Stomach (tissue), 4 donors: ENCODE measurements at regions not wholly inside any gene's neighbourhood (a gene's known extent, or its start where the extent isn't known, plus 50 kb on each side); places are given as distances from the start of the nearest gene placed in this dataset.

Source experiments
- CTCF ChIP-seq, 7 experiments: fragments of 450-650 bp in 4 of 7; fragments of 200-600 bp in 3 of 7; sonication (generic) in 3 of 7; IDR thresholded peaks; one replicate each; pipeline ENCODE4 v1.5.1; 2016 to 2019; ENCODE audit warnings: antibody characterized with exemption in 7 of 7, control low read depth in 2 of 7, mild to moderate bottlenecking in 1 of 7
- EP300 ChIP-seq: sonication (generic); formaldehyde crosslinking; IDR thresholded peaks from one replicate; pipeline ENCODE4 v1.6.1; 2017; ENCODE audit warnings: antibody characterized with exemption
- POLR2A ChIP-seq, 4 donors: fragments of 450-650 bp; IDR thresholded peaks; one replicate each; pipeline ENCODE4 v1.6.1; 2016; ENCODE audit warnings: antibody characterized with exemption in 4 of 4, control low read depth in 2 of 4, mild to moderate bottlenecking in 1 of 4, moderate library complexity in 1 of 4
- POLR2AphosphoS5 ChIP-seq, 3 donors: sonication (generic); formaldehyde crosslinking; IDR thresholded peaks; one replicate each; pipeline ENCODE4 v1.6.1; 2016; ENCODE audit warnings: antibody characterized with exemption in 3 of 3

DNA sequence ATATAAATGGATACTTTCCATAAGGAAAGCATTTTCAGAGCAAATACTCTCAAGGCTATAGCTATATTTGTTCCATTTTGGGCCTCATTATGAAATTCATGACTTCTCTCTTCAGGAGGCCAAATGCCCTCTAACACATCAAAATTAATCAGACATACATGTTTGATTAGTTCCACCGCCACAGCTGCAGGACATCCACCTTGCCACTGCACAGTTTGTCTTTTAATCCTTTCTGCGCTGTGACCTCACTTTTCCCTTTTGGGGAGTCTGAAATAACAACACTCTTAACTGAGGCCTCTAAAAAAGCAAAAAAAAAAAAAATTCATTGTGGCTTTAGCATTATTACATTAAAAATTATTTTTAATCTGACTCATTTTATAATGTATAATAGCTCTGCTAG lies 279.1 kb upstream of the CDH12 start:
- TF ChIP-seq CTCF (IDR thresholded peaks at IDR 0.05): no peak
- TF ChIP-seq POLR2A (IDR thresholded peaks at IDR 0.05): no peak
- TF ChIP-seq POLR2AphosphoS5 (IDR thresholded peaks at IDR 0.05): no peak
- no peak for TF ChIP-seq EP300
